Nephron (organoid): ENCODE measurements at regions not wholly inside any gene's neighbourhood (a gene's known extent, or its start where the extent isn't known, plus 50 kb on each side); places are given as distances from the start of the nearest gene placed in this dataset.
A peak's percentile ranks its signal among the peaks of the same experiment; 100 is the strongest.

Experiments
- H3K27ac Mint-ChIP-seq, 3 experiments: 2 replicates each; pipeline ENCODE4 v1.8.0; 2020; ENCODE audit warnings: mixed read lengths in 3 of 3, mild to moderate bottlenecking in 2 of 3, moderate library complexity in 1 of 3
- H3K27me3 Mint-ChIP-seq: 2 replicates; pipeline ENCODE4 v1.8.0; 2021; ENCODE audit warnings: low read depth, mild to moderate bottlenecking, moderate library complexity, mixed read lengths
- H3K36me3 Mint-ChIP-seq: 2 replicates; pipeline ENCODE4 v1.8.0; 2020; ENCODE audit warnings: low read depth, mixed read lengths
- H3K4me1 Mint-ChIP-seq: 2 replicates; pipeline ENCODE4 v1.8.0; 2020; ENCODE audit warnings: mixed read lengths
- H3K4me3 Mint-ChIP-seq, 3 experiments: 2 replicates each; pipeline ENCODE4 v1.8.0; 2020; ENCODE audit warnings: mild to moderate bottlenecking in 3 of 3, mixed read lengths in 3 of 3, moderate library complexity in 2 of 3
- H3K9me3 Mint-ChIP-seq: 2 replicates; pipeline ENCODE4 v1.8.0; 2020; ENCODE audit warnings: mixed read lengths
- TF ChIP-seq, protein P1 (sequence below), 3 experiments: fragments of 200-600 bp; sonication (generic); IDR thresholded peaks; one replicate each; pipeline ENCODE4 v1.5.0; 2021; ENCODE audit warnings: antibody characterized with exemption in 3 of 3; ENCODE audit not compliant: unreplicated experiment in 3 of 3

DNA sequence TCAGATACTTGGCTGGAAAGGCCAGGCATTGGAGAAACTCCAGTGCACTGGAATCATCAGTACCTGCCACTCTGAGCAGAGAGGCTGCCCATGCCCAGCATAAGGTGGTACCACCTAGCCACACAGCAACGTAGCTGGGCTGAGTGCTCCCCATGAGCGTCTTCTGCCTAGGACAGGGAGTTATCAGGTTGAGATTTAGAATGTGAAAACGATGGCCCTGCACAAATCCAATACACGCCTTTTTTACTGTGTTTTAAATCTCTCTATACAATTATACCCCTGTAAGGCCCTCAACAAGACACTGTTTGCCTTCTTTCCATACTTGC, 66.7 kb upstream of the PTGR2 start:
- H3K4me1 Mint-ChIP-seq, result peaks cover 81% of the 10 kb centered on the region
- H3K36me3 Mint-ChIP-seq, result peaks cover 6% of the 10 kb centered on the region
- no peaks in the 10 kb centered on the region for H3K9me3 Mint-ChIP-seq
- TF ChIP-seq, protein P1, sequence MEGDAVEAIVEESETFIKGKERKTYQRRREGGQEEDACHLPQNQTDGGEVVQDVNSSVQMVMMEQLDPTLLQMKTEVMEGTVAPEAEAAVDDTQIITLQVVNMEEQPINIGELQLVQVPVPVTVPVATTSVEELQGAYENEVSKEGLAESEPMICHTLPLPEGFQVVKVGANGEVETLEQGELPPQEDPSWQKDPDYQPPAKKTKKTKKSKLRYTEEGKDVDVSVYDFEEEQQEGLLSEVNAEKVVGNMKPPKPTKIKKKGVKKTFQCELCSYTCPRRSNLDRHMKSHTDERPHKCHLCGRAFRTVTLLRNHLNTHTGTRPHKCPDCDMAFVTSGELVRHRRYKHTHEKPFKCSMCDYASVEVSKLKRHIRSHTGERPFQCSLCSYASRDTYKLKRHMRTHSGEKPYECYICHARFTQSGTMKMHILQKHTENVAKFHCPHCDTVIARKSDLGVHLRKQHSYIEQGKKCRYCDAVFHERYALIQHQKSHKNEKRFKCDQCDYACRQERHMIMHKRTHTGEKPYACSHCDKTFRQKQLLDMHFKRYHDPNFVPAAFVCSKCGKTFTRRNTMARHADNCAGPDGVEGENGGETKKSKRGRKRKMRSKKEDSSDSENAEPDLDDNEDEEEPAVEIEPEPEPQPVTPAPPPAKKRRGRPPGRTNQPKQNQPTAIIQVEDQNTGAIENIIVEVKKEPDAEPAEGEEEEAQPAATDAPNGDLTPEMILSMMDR (IDR thresholded peaks at IDR 0.05; ENCODE audit: unreplicated experiment in 3 of 3), result no peak
- H3K27ac Mint-ChIP-seq, result peak overlapping the region; percentile 97 to 99 (median 98)
- H3K4me3 Mint-ChIP-seq, result peak overlapping the region; percentile 89 to 95 (median 91)
- no peaks in the 10 kb centered on the region for H3K27me3 Mint-ChIP-seq

DNA sequence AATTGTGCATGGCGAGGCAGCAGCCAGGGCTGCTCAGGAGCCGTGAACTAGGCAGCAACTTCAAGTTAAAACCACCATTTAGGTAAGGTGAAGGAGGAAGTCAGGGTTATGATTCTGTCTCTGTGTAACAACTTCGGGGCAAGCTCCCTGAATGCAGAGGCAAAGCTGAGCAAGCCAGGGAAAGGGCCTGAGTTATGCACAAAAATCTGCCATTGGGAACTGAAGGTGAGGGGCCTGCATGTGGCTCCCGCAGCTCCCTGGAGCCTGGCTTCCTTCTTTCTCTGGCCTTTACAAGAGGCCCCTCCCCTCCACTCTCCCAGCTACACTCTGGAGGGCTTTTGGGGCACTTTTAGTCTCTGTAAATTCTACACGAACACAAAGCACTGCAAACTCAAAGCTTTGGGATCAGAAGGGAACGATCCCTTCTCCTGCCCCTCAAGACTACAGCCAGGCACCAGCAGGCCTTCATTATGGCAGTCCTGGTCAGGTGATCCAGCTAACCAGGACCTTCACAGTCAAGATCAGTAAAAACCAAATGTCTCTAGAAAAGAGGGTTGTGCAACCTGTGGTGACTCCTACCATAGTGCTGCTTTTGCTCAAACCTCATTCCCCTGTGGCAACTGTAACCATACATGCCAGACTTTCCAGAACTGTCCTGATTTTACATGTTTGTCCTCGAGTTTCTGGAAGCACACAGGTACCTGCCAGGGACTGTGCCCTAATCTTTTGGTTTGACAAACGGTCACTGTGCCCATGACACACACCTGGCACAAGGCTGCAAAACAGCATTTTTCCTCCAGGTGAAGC, 67.2 kb upstream of the PTGR2 start:
- H3K36me3 Mint-ChIP-seq, result peaks cover 6% of the 10 kb centered on the region
- no peaks in the 10 kb centered on the region for H3K9me3 Mint-ChIP-seq
- TF ChIP-seq, protein P1 (IDR thresholded peaks at IDR 0.05; ENCODE audit: unreplicated experiment in 3 of 3), result no peak
- H3K27ac Mint-ChIP-seq, result peak overlapping the region; percentile 97 to 99 (median 98)
- peak overlapping the region; percentile 60 to 95 (median 91) for H3K4me3 Mint-ChIP-seq
- H3K4me1 Mint-ChIP-seq, result peaks cover 75% of the 10 kb centered on the region
- no peaks in the 10 kb centered on the region for H3K27me3 Mint-ChIP-seq

DNA sequence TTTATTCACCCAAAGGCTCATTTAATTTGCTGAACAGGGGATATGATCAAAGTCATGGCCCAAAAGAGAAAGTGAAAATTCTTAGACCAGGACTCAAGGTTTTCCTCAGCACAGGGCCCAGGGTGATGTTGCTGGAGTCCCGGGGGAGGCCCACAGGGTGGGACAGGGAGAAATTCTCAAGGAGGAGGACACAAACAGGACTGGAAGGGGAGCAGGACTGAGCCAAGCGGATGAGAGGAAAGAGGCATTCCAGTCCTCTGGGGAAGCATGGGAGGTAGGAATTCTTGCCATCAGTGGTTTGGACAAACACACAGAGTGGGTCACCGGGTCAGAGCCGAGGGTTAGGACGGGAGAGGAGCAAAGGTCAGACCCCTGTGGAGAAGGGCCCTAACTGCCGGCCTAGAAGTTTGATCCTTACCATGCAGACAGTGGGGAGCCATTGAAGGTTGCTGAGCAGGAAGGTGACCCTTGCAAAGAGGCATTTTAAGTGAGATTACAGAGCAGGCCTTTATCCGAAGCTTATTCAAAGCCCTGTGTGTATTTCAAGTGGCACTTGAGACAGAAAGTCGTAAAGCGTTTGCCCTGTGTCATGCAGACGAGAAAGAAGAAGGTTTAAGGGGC, 68.4 kb upstream of the PTGR2 start:
- no peaks in the 10 kb centered on the region for H3K27me3 Mint-ChIP-seq
- H3K36me3 Mint-ChIP-seq, result peaks cover 10% of the 10 kb centered on the region
- peaks cover 69% of the 10 kb centered on the region for H3K4me1 Mint-ChIP-seq
- TF ChIP-seq, protein P1 (IDR thresholded peaks at IDR 0.05; ENCODE audit: unreplicated experiment in 3 of 3), result no peak
- peak overlapping the region; percentile 97 to 99 (median 98) for H3K27ac Mint-ChIP-seq
- H3K9me3 Mint-ChIP-seq, result no peaks in the 10 kb centered on the region
- peak overlapping the region; percentile 26 to 91 (median 68) for H3K4me3 Mint-ChIP-seq

DNA sequence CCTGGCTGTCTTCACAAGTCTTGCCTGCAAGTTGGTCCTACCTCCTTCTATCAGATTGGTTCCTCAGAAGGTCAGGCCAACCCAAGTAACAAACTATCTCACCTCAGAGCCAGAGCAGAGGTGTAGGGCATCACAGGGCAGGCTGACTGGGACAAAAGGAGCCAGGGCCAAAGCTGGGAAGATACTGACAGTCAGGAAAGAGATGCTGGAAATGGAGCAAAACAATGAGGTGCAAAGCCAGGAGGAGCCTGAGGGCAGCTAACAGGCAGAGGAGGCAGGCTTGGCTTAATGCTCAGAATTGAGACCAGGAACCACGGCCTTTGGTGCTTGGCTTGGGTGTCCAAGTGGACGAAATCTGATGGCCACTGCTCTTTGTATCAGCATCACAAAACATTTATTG, 68.4 kb upstream of the PNMA1 start:
- TF ChIP-seq, protein P1 (IDR thresholded peaks at IDR 0.05; ENCODE audit: unreplicated experiment in 3 of 3), result no peak
- Mint-ChIP-seq H3K27me3 (no peaks in the 10 kb centered on the region), H3K27ac (peak overlapping the region; percentile 97 to 99 (median 98)), H3K4me1 (peaks cover 66% of the 10 kb centered on the region), H3K36me3 (peaks cover 10% of the 10 kb centered on the region), H3K9me3 (no peaks in the 10 kb centered on the region), H3K4me3 (peak overlapping the region in 2 of 3 experiments; percentile 30 to 68)

DNA sequence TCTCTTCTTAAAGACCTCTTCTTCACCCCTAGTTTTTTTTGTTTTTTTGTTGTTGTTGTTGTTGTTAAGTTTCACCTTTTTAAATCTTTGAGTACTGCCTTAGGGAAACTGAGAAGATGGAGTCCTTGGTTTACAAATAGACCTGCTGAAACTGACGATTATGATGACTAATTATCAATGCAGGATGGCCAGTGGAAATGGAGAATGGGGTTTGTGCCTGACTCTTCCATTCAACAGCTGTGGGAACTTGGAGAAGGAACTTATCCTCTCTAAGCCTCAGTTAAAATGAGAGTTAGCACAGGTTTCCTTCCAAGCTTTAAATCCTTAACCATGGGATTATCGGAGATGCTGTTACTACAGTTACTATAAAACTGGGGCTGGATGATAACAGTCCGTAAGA, 66.7 kb upstream of the PNMA1 start:
- Mint-ChIP-seq H3K27ac (peak overlapping the region; percentile 58 to 78 (median 75)), H3K9me3 (no peaks in the 10 kb centered on the region), H3K27me3 (no peaks in the 10 kb centered on the region), H3K4me1 (peaks cover 65% of the 10 kb centered on the region), H3K36me3 (peaks cover 10% of the 10 kb centered on the region), H3K4me3 (peak overlapping the region in 1 of 3 experiments; percentile 32)
- TF ChIP-seq, protein P1 (IDR thresholded peaks at IDR 0.05; ENCODE audit: unreplicated experiment in 3 of 3), result no peak
